MM.1S (cell line): ENCODE measurements at regions not wholly inside any gene's neighbourhood (a gene's known extent, or its start where the extent isn't known, plus 50 kb on each side); places are given as distances from the start of the nearest gene placed in this dataset.

Experiments
- DNase-seq: peaks from one replicate; pipeline ENCODE4 v3.0.0-alpha.2; 2015
- H2AFZ ChIP-seq: fragments of 300-600 bp; sonication (generic); 2 replicates; pipeline ENCODE4 v1.6.0; 2016; ENCODE audit warnings: antibody characterized with exemption, low read length
- H3F3A ChIP-seq: fragments of 300-600 bp; sonication (generic); 2 replicates; pipeline ENCODE4 v1.6.1; 2016; ENCODE audit warnings: mild to moderate bottlenecking, antibody characterized with exemption, low read length, moderate library complexity, mixed read lengths; ENCODE audit not compliant: insufficient read depth
- H3K27ac ChIP-seq: fragments of 300-600 bp; sonication (generic); 2 replicates; pipeline ENCODE4 v1.5.1; 2016; ENCODE audit warnings: mild to moderate bottlenecking, low read length
- H3K27me3 ChIP-seq: fragments of 300-600 bp; sonication (generic); replicated peaks from 2 replicates; pipeline ENCODE4 v1.6.0; 2016; ENCODE audit warnings: low read length; ENCODE audit not compliant: insufficient read depth
- H3K36me3 ChIP-seq: fragments of 300-600 bp; sonication (generic); replicated peaks from 2 replicates; pipeline ENCODE4 v1.6.1; 2016; ENCODE audit warnings: mild to moderate bottlenecking, low read length, mixed read lengths; ENCODE audit not compliant: insufficient read depth
- H3K4me1 ChIP-seq: fragments of 300-600 bp; sonication (generic); 2 replicates; pipeline ENCODE4 v1.6.1; 2016; ENCODE audit warnings: low read length, mixed read lengths
- H3K4me2 ChIP-seq: fragments of 300-600 bp; sonication (generic); 2 replicates; pipeline ENCODE4 v1.6.0; 2016; ENCODE audit warnings: low read depth, low read length
- H3K4me3 ChIP-seq: fragments of 300-600 bp; sonication (generic); 2 replicates; pipeline ENCODE4 v1.5.1; 2016; ENCODE audit warnings: low read length, mixed read lengths
- H3K79me2 ChIP-seq: fragments of 300-600 bp; sonication (generic); 2 replicates; pipeline ENCODE4 v1.6.1; 2016; ENCODE audit warnings: mixed run types, low read length, mixed read lengths
- H3K9ac ChIP-seq: fragments of 300-600 bp; sonication (generic); 2 replicates; pipeline ENCODE4 v1.6.1; 2016; ENCODE audit warnings: low read length, mixed read lengths
- H3K9me2 ChIP-seq: fragments of 300-600 bp; sonication (generic); replicated peaks from 2 replicates; pipeline ENCODE4 v1.6.1; 2016; ENCODE audit warnings: mild to moderate bottlenecking, low read length, mixed read lengths; ENCODE audit not compliant: insufficient read depth
- H3K9me3 ChIP-seq: fragments of 300-600 bp; sonication (generic); replicated peaks from 2 replicates; pipeline ENCODE4 v1.6.1; 2016; ENCODE audit warnings: mild to moderate bottlenecking, low read length, mixed read lengths; ENCODE audit not compliant: insufficient read depth
- H4K20me1 ChIP-seq: fragments of 300-600 bp; sonication (generic); 2 replicates; pipeline ENCODE4 v1.6.1; 2016; ENCODE audit warnings: mild to moderate bottlenecking, low read length, moderate library complexity, mixed read lengths; ENCODE audit not compliant: insufficient read depth
- EZH2 ChIP-seq: fragments of 300-600 bp; sonication (generic); optimal IDR thresholded peaks from 2 replicates; pipeline ENCODE3; 2017; ENCODE audit warnings: low read depth, mild to moderate bottlenecking, antibody characterized with exemption, low read length, mixed read lengths
- EZH2phosphoT487 ChIP-seq: fragments of 300-600 bp; sonication (generic); IDR thresholded peaks from 2 replicates; pipeline ENCODE4 v1.6.1; 2018; ENCODE audit warnings: antibody characterized with exemption, low read length
- TF ChIP-seq, protein P1 (sequence below): fragments of 300-600 bp; sonication (generic); IDR thresholded peaks from 2 replicates; pipeline ENCODE4 v1.5.1; 2016; ENCODE audit warnings: antibody characterized with exemption, low read length, mixed read lengths

DNA sequence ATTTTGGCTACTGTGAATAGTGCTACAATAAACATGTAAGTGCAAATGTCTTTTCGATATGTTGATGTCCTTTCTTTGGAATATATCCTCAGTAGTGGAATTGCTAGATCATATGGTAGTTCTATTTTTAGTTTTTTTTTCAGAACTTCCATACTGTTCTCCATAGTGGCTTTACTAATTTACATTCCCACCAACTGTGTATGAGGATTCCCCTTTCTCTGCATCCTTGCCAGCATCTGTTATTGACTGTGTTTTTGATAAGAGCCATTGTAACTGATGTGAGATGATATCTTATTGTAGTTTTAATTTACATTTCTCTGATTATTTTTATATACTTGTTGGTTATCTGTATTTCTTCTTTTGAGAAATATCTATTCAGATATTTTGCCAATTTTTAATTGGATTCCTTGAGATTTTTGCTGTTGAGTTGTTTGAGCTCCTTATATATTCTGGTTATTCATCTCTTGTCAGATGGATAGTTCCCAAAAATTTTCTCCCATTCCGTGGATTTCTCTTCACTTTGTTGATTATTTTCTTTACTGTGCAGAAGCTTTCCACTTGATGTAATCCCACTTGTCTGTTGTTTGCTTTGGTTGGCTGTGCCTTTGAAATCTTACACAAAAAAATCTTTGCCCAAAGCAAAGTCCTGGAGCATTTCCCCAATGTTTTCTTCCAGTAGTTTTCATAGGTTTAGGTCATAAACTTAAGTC is 532.3 kb downstream of the PID1 start:
- Histone ChIP-seq H3K4me3 (no peak overlapping the region), H3K4me2 (no peak overlapping the region), H3F3A (no peaks in the 10 kb centered on the region), H3K27me3 (no peaks in the 10 kb centered on the region), H2AFZ (no peak overlapping the region), H3K9ac (no peak overlapping the region), H3K36me3 (no peaks in the 10 kb centered on the region), H3K9me3 (no peaks in the 10 kb centered on the region), H3K79me2 (no peaks in the 10 kb centered on the region), H3K27ac (no peak overlapping the region), H3K4me1 (no peaks in the 10 kb centered on the region), H4K20me1 (no peaks in the 10 kb centered on the region), H3K9me2 (no peaks in the 10 kb centered on the region)
- TF ChIP-seq, protein P1, sequence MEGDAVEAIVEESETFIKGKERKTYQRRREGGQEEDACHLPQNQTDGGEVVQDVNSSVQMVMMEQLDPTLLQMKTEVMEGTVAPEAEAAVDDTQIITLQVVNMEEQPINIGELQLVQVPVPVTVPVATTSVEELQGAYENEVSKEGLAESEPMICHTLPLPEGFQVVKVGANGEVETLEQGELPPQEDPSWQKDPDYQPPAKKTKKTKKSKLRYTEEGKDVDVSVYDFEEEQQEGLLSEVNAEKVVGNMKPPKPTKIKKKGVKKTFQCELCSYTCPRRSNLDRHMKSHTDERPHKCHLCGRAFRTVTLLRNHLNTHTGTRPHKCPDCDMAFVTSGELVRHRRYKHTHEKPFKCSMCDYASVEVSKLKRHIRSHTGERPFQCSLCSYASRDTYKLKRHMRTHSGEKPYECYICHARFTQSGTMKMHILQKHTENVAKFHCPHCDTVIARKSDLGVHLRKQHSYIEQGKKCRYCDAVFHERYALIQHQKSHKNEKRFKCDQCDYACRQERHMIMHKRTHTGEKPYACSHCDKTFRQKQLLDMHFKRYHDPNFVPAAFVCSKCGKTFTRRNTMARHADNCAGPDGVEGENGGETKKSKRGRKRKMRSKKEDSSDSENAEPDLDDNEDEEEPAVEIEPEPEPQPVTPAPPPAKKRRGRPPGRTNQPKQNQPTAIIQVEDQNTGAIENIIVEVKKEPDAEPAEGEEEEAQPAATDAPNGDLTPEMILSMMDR: no peak
- TF ChIP-seq EZH2 (no peak), EZH2phosphoT487 (no peak)
- DNase-seq: no peak

DNA sequence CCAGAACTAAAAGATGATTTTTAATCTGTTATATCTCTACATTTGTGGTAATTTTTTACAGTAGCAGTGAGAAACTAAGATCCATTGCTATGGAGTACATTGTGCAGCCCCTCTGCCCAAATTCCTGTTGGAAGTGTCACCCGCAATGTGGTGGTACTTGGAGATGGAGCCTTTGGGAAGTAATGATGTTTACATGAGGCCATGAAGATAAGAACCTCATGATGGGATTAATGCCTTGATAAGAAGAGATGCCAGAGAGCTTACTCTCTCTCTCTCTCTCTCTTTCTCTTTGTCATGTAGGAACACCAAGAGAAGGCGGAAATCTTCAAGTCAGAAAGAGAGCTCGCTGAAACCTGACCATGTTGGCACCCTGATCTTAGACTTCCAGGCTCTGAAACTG is 535.4 kb downstream of the PID1 start:
- no peak for DNase-seq
- H3K9ac ChIP-seq: no peak overlapping the region
- H3K27ac ChIP-seq: no peak overlapping the region
- no peak overlapping the region for H3K4me3 ChIP-seq
- TF ChIP-seq EZH2phosphoT487 (no peak), EZH2 (no peak)
- TF ChIP-seq, protein P1: no peak
- no peaks in the 10 kb centered on the region for H3K27me3 ChIP-seq
- H3K4me1 ChIP-seq: no peaks in the 10 kb centered on the region
- H3K9me2 ChIP-seq: no peaks in the 10 kb centered on the region
- H3K4me2 ChIP-seq: no peak overlapping the region
- no peaks in the 10 kb centered on the region for H3F3A ChIP-seq
- H3K36me3 ChIP-seq: no peaks in the 10 kb centered on the region
- H3K9me3 ChIP-seq: no peaks in the 10 kb centered on the region
- H3K79me2 ChIP-seq: no peaks in the 10 kb centered on the region
- no peaks in the 10 kb centered on the region for H4K20me1 ChIP-seq
- no peak overlapping the region for H2AFZ ChIP-seq

DNA sequence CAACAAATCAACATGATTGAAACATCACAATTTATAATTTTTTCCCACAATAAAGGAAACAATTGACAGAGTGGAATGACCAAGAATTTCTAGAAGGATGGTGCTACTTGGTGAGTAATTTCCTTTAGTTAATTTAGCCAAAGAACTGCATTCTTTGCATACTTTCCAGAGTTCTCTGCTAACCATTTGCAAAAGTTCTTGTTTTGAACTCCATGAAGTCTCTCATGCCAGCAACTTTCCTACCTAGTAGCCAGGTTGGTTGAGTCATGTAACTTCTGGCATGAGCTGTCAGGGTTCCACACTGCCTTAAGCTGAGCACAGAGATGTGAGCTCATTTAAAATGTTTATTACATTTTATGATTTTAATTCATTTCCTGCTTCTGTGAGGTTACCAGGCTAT is 539.6 kb downstream of the PID1 start:
- Histone ChIP-seq H3K9ac (no peak overlapping the region), H3K9me3 (no peaks in the 10 kb centered on the region), H3K36me3 (no peaks in the 10 kb centered on the region), H3K79me2 (no peaks in the 10 kb centered on the region), H3F3A (no peaks in the 10 kb centered on the region), H2AFZ (no peak overlapping the region), H4K20me1 (no peaks in the 10 kb centered on the region), H3K4me3 (no peak overlapping the region), H3K4me2 (no peak overlapping the region), H3K27me3 (no peaks in the 10 kb centered on the region), H3K27ac (no peak overlapping the region), H3K9me2 (no peaks in the 10 kb centered on the region), H3K4me1 (no peaks in the 10 kb centered on the region)
- no peak for DNase-seq
- no peak for TF ChIP-seq EZH2phosphoT487
- TF ChIP-seq, protein P1: no peak
- TF ChIP-seq EZH2: no peak
